ENCODE measurements at regions not wholly inside any gene's neighbourhood (a gene's known extent, or its start where the extent isn't known, plus 50 kb on each side); places are given as distances from the start of the nearest gene placed in this dataset.
"Not testable (repeated sequence)": the region's sequence is repeated elsewhere in the genome, so short reads cannot be mapped to it uniquely, and the experiment has no call there.

- H3K36me3 ChIP-seq (ENCODE audit: control insufficient read depth in 2 of 2, extremely low read depth in 1 of 2, insufficient read depth in 2 of 2, low read length in 2 of 2) = no peaks in the 10 kb centered on the region
- ChIA-PET CTCF (no interaction called here), POLR2A (no interaction called here)
- H4K20me1 ChIP-seq (replicated peaks; ENCODE audit: control insufficient read depth, extremely low read depth, insufficient read depth, low read length) = no peaks in the 10 kb centered on the region
- no peaks in the 10 kb centered on the region for H3K9me3 ChIP-seq (replicated peaks; ENCODE audit: control insufficient read depth, insufficient read depth, low read length)
- H3K4me3 ChIP-seq (replicated peaks in 1 of 3; ENCODE audit: insufficient read depth in 1 of 3, low read depth in 1 of 3, low read length in 3 of 3) = no peak overlapping the region
- H3K9ac ChIP-seq (replicated peaks; ENCODE audit: extremely low read depth, insufficient read depth, low read length) = no peak overlapping the region
- H3K4me1 ChIP-seq (ENCODE audit: control insufficient read depth, extremely low read depth, insufficient read depth, low read length) = no peaks in the 10 kb centered on the region
- H3K27me3 ChIP-seq (ENCODE audit: control insufficient read depth in 2 of 2, insufficient read depth in 2 of 2, low read length in 2 of 2) = no peaks in the 10 kb centered on the region
- no peaks in the 10 kb centered on the region for H3K79me2 ChIP-seq (ENCODE audit: control insufficient read depth, insufficient read depth, low read length)
- FAIRE-seq (no peak), DNase-seq (ENCODE audit: low read depth, low spot score) (no peak)
- dilution Hi-C loops (cut with MboI; ENCODE audit: extremely low pct_ligation_motif_present, low sequenced_read_pairs) = no loop called here
- no peak overlapping the region for H2AFZ ChIP-seq (ENCODE audit: low read depth, low read length)
- BruUV-seq (replicated peaks) = no TSS peak
- intact Hi-C loops (cut with micrococcal nuclease) = no loop called here
- no peak overlapping the region for H3K27ac ChIP-seq (ENCODE audit: insufficient read depth, low read depth, low read length)
- H3K9me1 ChIP-seq (replicated peaks; ENCODE audit: control insufficient read depth, extremely low read depth, insufficient read depth, low read length) = no peaks in the 10 kb centered on the region
- no peak for TF ChIP-seq MAX (IDR thresholded peaks at IDR 0.05; ENCODE audit: insufficient read depth, insufficient read length)
- peak; percentile 55 for TF ChIP-seq FOS (IDR thresholded peaks at IDR 0.05; ENCODE audit: borderline replicate concordance, insufficient read depth, low read length)
- peak; percentile 75 for TF ChIP-seq GATA2 (IDR thresholded peaks at IDR 0.05; ENCODE audit: insufficient read depth, insufficient read length, low read depth, low read length)
- TF ChIP-seq POLR2AphosphoS5 (IDR thresholded peaks at IDR 0.05; ENCODE audit: insufficient read depth, low read depth, low read length) = no peak
- no peak for TF ChIP-seq MYC (IDR thresholded peaks at IDR 0.05; ENCODE audit: low read depth, low read length)
- TF ChIP-seq JUN (IDR thresholded peaks at IDR 0.05; ENCODE audit: borderline replicate concordance, insufficient read depth, insufficient read length, low read depth) = no peak
- no peak for TF ChIP-seq POLR2A (IDR thresholded peaks at IDR 0.05; ENCODE audit: low read depth, low read length)
- no peak for TF ChIP-seq CTCF (IDR thresholded peaks at IDR 0.05; ENCODE audit: extremely low read depth in 1 of 2, insufficient read depth in 1 of 2, low read depth in 1 of 2, low read length in 2 of 2)
- TF ChIP-seq EZH2 (IDR thresholded peaks at IDR 0.05; ENCODE audit: borderline replicate concordance, low read depth, low read length, severe bottlenecking) = no peak
- no peak overlapping the region for H3K4me2 ChIP-seq (ENCODE audit: insufficient read depth, low read length)
Measured at GRCh38 chr6:93842178-93842577, 422.8 kb upstream of the EPHA7 start.

GRCh38 chr6:93835451-93836145 lies 416.2 kb upstream of the EPHA7 start:
- H3K36me3 ChIP-seq (ENCODE audit: control insufficient read depth in 2 of 2, extremely low read depth in 1 of 2, insufficient read depth in 2 of 2, low read length in 2 of 2); POLR2A ChIA-PET; FAIRE-seq; BruUV-seq (replicated peaks); H3K4me3 ChIP-seq (replicated peaks in 1 of 3; ENCODE audit: insufficient read depth in 1 of 3, low read depth in 1 of 3, low read length in 3 of 3); H3K4me1 ChIP-seq (ENCODE audit: control insufficient read depth, extremely low read depth, insufficient read depth, low read length); H3K4me2 ChIP-seq (ENCODE audit: insufficient read depth, low read length); H3K27ac ChIP-seq (ENCODE audit: insufficient read depth, low read depth, low read length); H3K9me3 ChIP-seq (replicated peaks; ENCODE audit: control insufficient read depth, insufficient read depth, low read length); H3K9ac ChIP-seq (replicated peaks; ENCODE audit: extremely low read depth, insufficient read depth, low read length); H3K27me3 ChIP-seq (ENCODE audit: control insufficient read depth in 2 of 2, insufficient read depth in 2 of 2, low read length in 2 of 2); intact Hi-C loops (cut with micrococcal nuclease); H4K20me1 ChIP-seq (replicated peaks; ENCODE audit: control insufficient read depth, extremely low read depth, insufficient read depth, low read length); DNase-seq (ENCODE audit: low read depth, low spot score); H2AFZ ChIP-seq (ENCODE audit: low read depth, low read length); H3K79me2 ChIP-seq (ENCODE audit: control insufficient read depth, insufficient read depth, low read length); H3K9me1 ChIP-seq (replicated peaks; ENCODE audit: control insufficient read depth, extremely low read depth, insufficient read depth, low read length); CTCF ChIA-PET; dilution Hi-C loops (cut with MboI; ENCODE audit: extremely low pct_ligation_motif_present, low sequenced_read_pairs): not testable (repeated sequence)

GRCh38 chr6:93835026-93835425 lies 415.7 kb upstream of the EPHA7 start:
- BruUV-seq (replicated peaks); H3K79me2 ChIP-seq (ENCODE audit: control insufficient read depth, insufficient read depth, low read length); POLR2A ChIA-PET; H4K20me1 ChIP-seq (replicated peaks; ENCODE audit: control insufficient read depth, extremely low read depth, insufficient read depth, low read length); H3K9me3 ChIP-seq (replicated peaks; ENCODE audit: control insufficient read depth, insufficient read depth, low read length); H3K27me3 ChIP-seq (ENCODE audit: control insufficient read depth in 2 of 2, insufficient read depth in 2 of 2, low read length in 2 of 2); FAIRE-seq; dilution Hi-C loops (cut with MboI; ENCODE audit: extremely low pct_ligation_motif_present, low sequenced_read_pairs); H3K9me1 ChIP-seq (replicated peaks; ENCODE audit: control insufficient read depth, extremely low read depth, insufficient read depth, low read length); H3K27ac ChIP-seq (ENCODE audit: insufficient read depth, low read depth, low read length); H3K4me3 ChIP-seq (replicated peaks in 1 of 3; ENCODE audit: insufficient read depth in 1 of 3, low read depth in 1 of 3, low read length in 3 of 3); H3K4me2 ChIP-seq (ENCODE audit: insufficient read depth, low read length); CTCF ChIA-PET; intact Hi-C loops (cut with micrococcal nuclease); H3K4me1 ChIP-seq (ENCODE audit: control insufficient read depth, extremely low read depth, insufficient read depth, low read length); H3K9ac ChIP-seq (replicated peaks; ENCODE audit: extremely low read depth, insufficient read depth, low read length); H2AFZ ChIP-seq (ENCODE audit: low read depth, low read length); H3K36me3 ChIP-seq (ENCODE audit: control insufficient read depth in 2 of 2, extremely low read depth in 1 of 2, insufficient read depth in 2 of 2, low read length in 2 of 2); DNase-seq (ENCODE audit: low read depth, low spot score): not testable (repeated sequence)
